AG09319 (cell line): ENCODE measurements at regions not wholly inside any gene's neighbourhood (a gene's known extent, or its start where the extent isn't known, plus 50 kb on each side); places are given as distances from the start of the nearest gene placed in this dataset.

Source experiments
- DNase-seq: peaks from one replicate; pipeline ENCODE4 v3.0.0-alpha.2; 2010; ENCODE audit warnings: low read depth; ENCODE audit errors: extremely low read depth
- CTCF ChIP-seq: IDR thresholded peaks from 2 replicates; pipeline ENCODE4 v1.5.1; 2011; ENCODE audit warnings: low read depth, mild to moderate bottlenecking, inconsistent platforms, low read length, moderate library complexity

- no peak for TF ChIP-seq CTCF
- DNase-seq = no peak
Observed at GRCh38 chr2:15829091-15829801, 111.1 kb upstream of the MYCN start.

- DNase-seq = no peak
- TF ChIP-seq CTCF = no peak
Observed at GRCh38 chr2:15829985-15830384, 110.4 kb upstream of the MYCN start.

- TF ChIP-seq CTCF = no peak
- no peak for DNase-seq
Observed at GRCh38 chr2:15830937-15831549, 109.3 kb upstream of the MYCN start.

GRCh38 chr2:15832030-15832709 lies 108.2 kb upstream of the MYCN start:
- no peak for DNase-seq
- no peak for TF ChIP-seq CTCF

GRCh38 chr2:15832849-15833680 lies 107.3 kb upstream of the MYCN start:
- no peak for DNase-seq
- TF ChIP-seq CTCF = no peak

- TF ChIP-seq CTCF = no peak
- DNase-seq = no peak
Observed at GRCh38 chr2:15833731-15834130, 106.6 kb upstream of the MYCN start.
